Fibroblast of skin of back (primary cell): ENCODE measurements at regions not wholly inside any gene's neighbourhood (a gene's known extent, or its start where the extent isn't known, plus 50 kb on each side); places are given as distances from the start of the nearest gene placed in this dataset.
"Not testable (repeated sequence)": the region's sequence is repeated elsewhere in the genome, so short reads cannot be mapped to it uniquely, and the experiment has no call there.

Experiments used
- DNase-seq: peaks from one replicate; pipeline ENCODE4 v3.0.0-alpha.2; 2013

GRCh38 chr1:143905214-143906179, 66.3 kb downstream of the FAM72C start:
- peak; percentile 47 for DNase-seq

DNA sequence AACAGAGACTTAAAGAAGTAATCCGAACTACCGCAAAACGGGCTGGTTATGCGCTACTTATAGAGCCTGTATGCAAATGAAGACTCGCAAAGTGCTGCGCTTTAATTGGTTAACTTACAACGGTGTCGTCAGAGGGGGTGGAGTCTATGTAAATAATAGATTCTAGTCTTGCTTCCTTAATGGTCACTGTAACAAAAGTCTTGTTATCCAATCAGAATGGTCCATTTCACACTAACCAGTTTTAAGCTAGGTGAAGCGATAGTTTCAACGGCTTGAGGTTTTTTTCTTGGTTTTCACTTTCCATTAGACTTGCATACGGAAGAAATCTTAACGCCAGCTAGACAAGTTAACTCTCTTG, 67.2 kb downstream of the FAM72C start:
- not testable (repeated sequence) for DNase-seq

GRCh38 chr1:143903899-143904621, 67.7 kb downstream of the FAM72C start:
- peak; percentile 11 for DNase-seq

DNA sequence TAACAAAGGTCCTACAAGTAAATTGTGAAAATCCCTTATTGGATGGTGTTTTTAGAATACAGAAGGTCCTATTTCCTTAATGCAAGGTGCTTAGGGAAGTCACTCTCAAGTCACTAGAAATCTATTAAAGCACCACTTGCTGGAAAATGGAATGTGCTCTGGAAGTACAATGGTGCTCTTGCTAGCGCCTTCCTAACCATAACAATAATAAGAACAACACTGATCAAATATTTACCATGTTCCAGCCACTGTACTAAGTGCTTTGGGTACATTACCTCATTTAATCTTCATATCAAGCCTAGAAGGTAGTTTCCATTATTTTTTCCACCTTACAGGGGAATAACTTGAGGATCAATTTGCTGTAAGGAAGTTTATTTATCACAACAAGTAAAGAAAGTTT, 75.4 kb downstream of the FAM72C start:
- DNase-seq: not testable (repeated sequence)

GRCh38 chr1:143884932-143885574, 86.7 kb downstream of the FAM72C start:
- peak; percentile 25 for DNase-seq

DNA sequence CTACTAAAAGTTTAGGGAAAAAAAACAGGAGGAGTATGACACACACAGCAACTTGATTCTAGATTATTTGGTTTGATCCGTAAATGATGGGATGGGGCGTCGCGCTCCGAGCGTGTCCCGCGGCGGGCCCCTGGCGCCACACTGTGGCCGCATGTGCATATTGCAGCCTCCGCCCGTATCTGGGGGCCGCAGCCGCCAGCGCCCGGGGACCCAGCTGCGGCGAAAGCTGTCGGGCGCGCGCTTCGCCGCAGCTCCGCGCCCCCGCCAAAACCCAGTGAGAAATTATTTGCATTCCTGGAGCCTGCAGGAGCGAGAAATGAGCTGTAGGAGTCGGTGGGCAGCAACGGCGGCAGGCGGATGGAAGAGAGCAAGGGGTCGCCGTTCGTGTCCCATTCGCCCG, 87.3 kb downstream of the FAM72C start:
- not testable (repeated sequence) for DNase-seq

GRCh38 chr1:143879757-143880536, 91.8 kb downstream of the FAM72C start:
- not testable (repeated sequence) for DNase-seq

DNA sequence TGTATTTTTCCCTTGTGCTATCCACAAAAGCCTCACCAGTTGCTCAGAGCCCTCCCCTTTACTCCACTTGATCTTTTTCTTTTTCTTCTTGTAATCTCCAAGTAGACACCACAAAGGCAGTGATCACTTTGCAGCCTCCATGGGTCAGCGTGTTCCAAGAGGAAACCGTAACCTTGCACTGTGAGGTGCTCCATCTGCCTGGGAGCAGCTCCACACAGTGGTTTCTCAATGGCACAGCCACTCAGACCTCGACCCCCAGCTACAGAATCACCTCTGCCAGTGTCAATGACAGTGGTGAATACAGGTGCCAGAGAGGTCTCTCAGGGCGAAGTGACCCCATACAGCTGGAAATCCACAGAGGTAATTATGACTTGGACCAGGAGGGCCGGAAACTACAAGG, 95.8 kb downstream of the FAM72C start:
- not testable (repeated sequence) for DNase-seq

GRCh38 chr1:143874625-143875024, 97.2 kb downstream of the FAM72C start:
- not testable (repeated sequence) for DNase-seq

GRCh38 chr1:143873650-143874049, 98.1 kb downstream of the FAM72C start:
- DNase-seq: not testable (repeated sequence)

GRCh38 chr1:143870388-143870787, 101.4 kb downstream of the FAM72C start:
- not testable (repeated sequence) for DNase-seq

DNA sequence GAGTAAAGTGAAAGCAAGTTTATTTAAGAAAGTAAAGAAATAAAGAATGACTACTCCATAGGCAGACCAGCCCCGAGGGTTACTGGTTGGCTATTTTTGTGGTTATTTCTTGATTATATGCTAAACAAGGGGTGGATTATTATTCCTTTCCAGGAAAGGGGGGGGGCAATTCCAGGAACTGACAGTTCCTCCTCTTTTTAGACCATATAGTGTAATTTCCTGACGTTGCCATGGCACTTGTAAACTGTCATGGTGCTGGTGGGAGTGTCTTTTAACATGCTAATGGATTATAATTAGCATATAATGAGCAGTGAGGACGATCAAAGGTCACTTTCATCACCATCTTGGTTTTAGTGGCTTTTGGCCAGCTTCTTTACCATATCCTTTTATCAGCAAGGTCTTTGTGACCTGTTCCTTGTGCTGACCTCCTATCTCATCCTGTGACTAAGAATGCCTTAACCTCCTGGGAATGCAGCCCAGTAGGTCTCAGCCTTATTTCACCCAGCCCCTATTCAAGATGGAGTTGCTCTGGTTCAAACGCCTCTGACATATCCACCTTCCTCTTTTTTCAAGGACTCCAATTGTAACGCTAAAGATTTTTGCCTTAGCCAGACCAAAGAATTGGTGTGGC, 104.1 kb downstream of the FAM72C start:
- not testable (repeated sequence) for DNase-seq

DNA sequence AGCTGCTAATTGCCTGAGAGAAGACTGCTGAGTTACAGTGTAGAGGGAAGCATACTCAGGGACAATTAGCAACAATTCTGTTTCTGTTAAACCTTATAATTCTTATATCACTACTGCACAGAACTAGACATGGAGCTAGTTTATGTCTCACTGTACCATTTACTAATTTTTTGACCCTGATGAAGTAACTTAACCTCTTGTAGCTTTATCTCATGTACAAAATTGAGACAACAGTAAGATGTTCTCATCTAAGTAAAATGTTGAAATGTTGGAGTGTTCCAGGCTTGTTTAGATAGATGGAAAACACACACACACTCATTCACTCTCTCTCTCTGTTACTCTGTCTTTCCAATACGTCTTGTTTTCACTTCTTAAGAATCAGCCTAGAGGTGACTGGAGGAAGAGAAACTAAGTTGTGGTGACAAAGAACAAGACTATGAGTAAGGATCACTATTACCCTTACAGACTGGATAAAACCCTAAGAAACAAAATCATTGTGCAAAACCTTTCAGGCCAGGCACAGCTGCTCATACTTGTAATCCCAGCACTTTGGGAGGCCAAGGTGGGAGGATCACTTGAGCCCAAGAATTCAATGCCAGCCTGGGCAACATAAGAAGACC, 107.8 kb downstream of the FAM72C start:
- DNase-seq: not testable (repeated sequence)

DNA sequence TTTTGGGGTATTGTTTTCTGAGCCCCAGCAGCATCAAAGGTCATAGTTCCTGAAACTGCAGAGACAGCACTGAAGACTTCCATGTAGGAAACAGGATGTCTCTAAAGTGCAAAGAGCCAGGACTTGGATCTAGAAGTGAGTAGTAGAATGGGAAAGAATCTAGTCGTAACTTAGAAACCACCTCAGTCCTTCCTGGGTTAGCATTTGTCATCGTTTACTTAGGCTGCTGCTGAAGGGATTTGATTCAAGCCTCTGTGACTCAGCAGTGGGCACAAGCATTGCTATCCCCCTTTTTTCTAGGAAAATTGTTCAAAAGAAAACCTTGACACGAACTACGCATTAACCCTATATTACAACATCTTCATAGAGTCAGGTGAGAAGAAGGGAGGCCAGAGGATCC, 109.1 kb downstream of the FAM72C start:
- not testable (repeated sequence) for DNase-seq

DNA sequence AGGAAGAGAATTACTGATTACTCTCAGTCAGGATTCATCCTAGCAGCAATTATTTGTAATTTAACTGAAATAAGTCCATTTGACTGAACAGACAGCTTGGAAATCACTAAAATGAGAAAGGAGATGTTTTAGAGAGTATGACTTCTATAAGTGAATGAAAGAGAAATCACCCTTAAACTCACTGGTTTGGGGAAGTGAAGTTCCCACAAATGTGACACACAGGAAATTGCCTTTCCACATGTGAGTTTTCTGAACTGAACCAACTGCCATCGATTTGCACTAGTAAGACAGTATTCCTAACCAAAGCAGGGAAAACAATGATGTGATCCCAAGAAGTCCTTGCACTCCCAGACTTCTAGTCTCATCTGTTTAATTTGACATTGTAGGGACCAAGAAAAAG, 110.5 kb downstream of the FAM72C start:
- DNase-seq: not testable (repeated sequence)

DNA sequence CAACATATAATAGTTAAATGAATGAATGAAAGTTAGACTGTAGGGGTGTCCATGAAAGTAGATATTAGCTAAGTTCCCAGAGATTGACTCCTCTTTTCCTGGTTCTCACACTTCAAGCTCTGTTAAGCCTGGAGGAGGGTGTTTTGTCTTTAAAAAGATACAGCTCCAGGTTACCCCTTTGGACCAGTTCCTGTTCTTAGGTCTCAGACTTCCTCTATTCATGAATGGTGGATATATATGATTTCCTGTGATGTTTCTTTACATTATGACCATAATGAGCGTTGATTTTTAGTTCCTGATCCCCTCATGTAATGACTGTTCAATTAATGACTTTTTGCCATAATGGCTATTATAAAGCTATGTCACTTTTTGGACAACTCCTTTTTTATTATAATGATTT, 115.9 kb downstream of the FAM72C start:
- DNase-seq: not testable (repeated sequence)

DNA sequence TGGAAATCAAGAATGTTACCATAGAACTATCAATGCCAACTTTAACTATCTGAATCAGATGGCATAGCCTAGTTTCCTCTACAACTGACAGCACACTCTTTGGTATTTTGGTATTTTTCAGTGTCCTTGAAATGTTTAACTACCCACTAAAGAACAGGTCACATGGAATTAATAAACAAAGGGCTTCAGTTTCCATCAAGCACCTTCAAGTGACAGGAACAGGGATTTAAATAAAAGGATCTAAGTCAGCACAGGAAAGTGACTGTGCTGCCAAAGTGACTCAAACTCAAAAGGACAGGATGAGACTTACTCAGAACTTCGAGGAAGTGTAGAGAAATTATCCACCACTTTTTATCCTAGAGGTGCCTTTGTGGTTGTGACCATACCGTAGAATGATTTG, 117.7 kb downstream of the FAM72C start:
- not testable (repeated sequence) for DNase-seq

DNA sequence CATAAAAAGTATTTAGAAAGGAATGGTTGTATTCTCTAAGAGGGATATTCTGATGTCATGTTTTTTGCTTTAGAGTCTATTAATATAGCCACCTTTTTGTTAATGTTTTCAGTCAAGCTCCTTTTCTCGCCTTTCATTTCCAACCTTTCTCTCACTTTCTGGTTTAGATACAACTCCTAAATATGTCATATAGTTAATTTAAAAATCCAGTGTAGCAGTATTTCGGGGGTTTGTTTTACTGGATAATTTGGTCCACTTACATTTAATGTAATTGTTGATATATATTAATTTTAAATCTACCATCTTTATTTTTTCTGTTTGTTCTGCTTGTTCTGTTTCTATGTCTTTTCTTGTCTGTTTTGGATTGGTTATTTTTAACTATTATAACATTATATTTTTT, 121.1 kb downstream of the FAM72C start:
- not testable (repeated sequence) for DNase-seq

DNA sequence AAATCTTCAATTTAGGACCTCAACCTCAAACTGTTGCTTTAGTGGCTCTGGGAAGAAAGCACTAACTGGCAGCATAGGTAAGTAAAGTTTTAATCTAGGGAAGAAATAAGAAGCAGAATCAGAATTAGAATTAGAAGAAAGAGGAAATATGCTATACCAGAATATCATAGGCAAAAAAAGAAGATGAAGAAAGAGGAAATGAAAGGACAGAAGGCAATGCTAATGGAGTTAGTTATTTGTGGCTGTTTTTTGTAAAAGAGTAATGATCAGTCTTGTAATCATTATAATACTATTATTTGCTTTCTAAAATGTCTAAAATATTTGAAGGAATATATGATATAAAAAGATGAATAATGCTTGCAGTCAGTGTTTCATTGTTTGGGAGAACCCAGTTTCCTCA, 122.9 kb downstream of the FAM72C start:
- DNase-seq: not testable (repeated sequence)

DNA sequence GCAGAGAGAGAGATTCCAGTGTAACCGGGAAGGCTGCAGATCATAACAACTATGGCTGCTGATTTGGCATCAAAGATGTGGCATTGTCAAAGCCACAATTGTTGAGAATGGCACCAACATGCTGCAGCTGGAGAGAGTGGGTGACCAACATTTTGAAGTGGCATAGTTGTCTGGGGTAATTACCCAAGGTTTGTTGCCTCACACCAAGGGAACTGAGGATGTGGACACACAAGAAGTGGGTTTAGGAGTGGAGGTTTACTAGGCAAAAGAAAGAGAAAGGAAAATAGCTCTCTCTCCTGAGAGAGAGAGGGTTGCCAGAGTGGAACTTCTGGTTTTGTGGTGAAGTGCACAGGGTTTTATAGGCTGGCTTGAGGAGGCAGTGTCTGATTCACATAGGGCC, 126.6 kb downstream of the FAM72C start:
- DNase-seq: not testable (repeated sequence)

GRCh38 chr1:143842058-143842457, 129.7 kb downstream of the FAM72C start:
- not testable (repeated sequence) for DNase-seq
